GM23248 (cell line): ENCODE measurements at regions not wholly inside any gene's neighbourhood (a gene's known extent, or its start where the extent isn't known, plus 50 kb on each side); places are given as distances from the start of the nearest gene placed in this dataset.

Experiments used
- DNase-seq: peaks from one replicate; pipeline ENCODE4 v3.0.0-alpha.2; 2015
- H2AFZ ChIP-seq: fragments of 200-600 bp; sonication (generic); 2 replicates; pipeline ENCODE4 v1.6.1; 2016; ENCODE audit warnings: antibody characterized with exemption
- H3F3A ChIP-seq: fragments of 200-600 bp; sonication (generic); 2 replicates; pipeline ENCODE4 v1.6.1; 2016; ENCODE audit warnings: mild to moderate bottlenecking, antibody characterized with exemption, mixed run types; ENCODE audit not compliant: insufficient read depth
- H3K27ac ChIP-seq: fragments of 200-600 bp; sonication (generic); 2 replicates; pipeline ENCODE4 v1.5.1; 2016; ENCODE audit warnings: mild to moderate bottlenecking
- H3K27me3 ChIP-seq: fragments of 200-600 bp; sonication (generic); replicated peaks from 2 replicates; pipeline ENCODE4 v1.6.1; 2016; ENCODE audit warnings: mild to moderate bottlenecking; ENCODE audit not compliant: insufficient read depth
- H3K36me3 ChIP-seq: fragments of 200-600 bp; sonication (generic); 2 replicates; pipeline ENCODE4 v1.6.1; 2016; ENCODE audit warnings: low read depth, mild to moderate bottlenecking
- H3K4me1 ChIP-seq: fragments of 200-600 bp; sonication (generic); 2 replicates; pipeline ENCODE4 v1.6.1; 2016; ENCODE audit warnings: mild to moderate bottlenecking; ENCODE audit not compliant: insufficient read depth
- H3K4me2 ChIP-seq: fragments of 200-600 bp; sonication (generic); one replicate; pipeline ENCODE4 v1.6.1; 2016; ENCODE audit warnings: mild to moderate bottlenecking; ENCODE audit not compliant: unreplicated experiment
- H3K4me3 ChIP-seq: fragments of 200-600 bp; sonication (generic); 2 replicates; pipeline ENCODE4 v1.5.1; 2016; ENCODE audit warnings: mild to moderate bottlenecking
- H3K79me2 ChIP-seq: fragments of 200-600 bp; sonication (generic); 2 replicates; pipeline ENCODE4 v1.6.1; 2016; ENCODE audit warnings: mild to moderate bottlenecking; ENCODE audit not compliant: insufficient read depth
- H3K9ac ChIP-seq: fragments of 200-600 bp; sonication (generic); 2 replicates; pipeline ENCODE4 v1.6.1; 2016; ENCODE audit warnings: mild to moderate bottlenecking
- H3K9me2 ChIP-seq: fragments of 200-600 bp; sonication (generic); 2 replicates; pipeline ENCODE4 v1.6.1; 2016; ENCODE audit warnings: mixed run types, mild to moderate bottlenecking, moderate library complexity; ENCODE audit not compliant: insufficient read depth
- H3K9me3 ChIP-seq: fragments of 200-600 bp; sonication (generic); one replicate; pipeline ENCODE4 v1.6.1; 2017; ENCODE audit warnings: low read depth
- H4K20me1 ChIP-seq: fragments of 200-600 bp; sonication (generic); 2 replicates; pipeline ENCODE4 v1.6.0; 2016; ENCODE audit not compliant: insufficient read depth
- EZH2 ChIP-seq: fragments of 200-600 bp; sonication (generic); IDR thresholded peaks from 2 replicates; pipeline ENCODE4 v1.6.1; 2018; ENCODE audit warnings: antibody characterized with exemption, mild to moderate bottlenecking; ENCODE audit not compliant: insufficient read depth, poor library complexity, severe bottlenecking
- EZH2phosphoT487 ChIP-seq: fragments of 200-600 bp; sonication (generic); IDR thresholded peaks from 2 replicates; pipeline ENCODE4 v1.6.1; 2018; ENCODE audit warnings: antibody characterized with exemption, moderate library complexity, mild to moderate bottlenecking, low read depth; ENCODE audit not compliant: insufficient read depth
- WGBS, 2 experiments: methylation state at CpG; one replicate each; pipeline ENCODE4 v1.1.6; 2015 to 2017; ENCODE audit warnings: low lambda C conversion rate in 2 of 2, low coverage in 1 of 2; ENCODE audit errors: missing lambda C conversion rate in 2 of 2; 5-methylcytosine and 5-hydroxymethylcytosine counted together
- in situ Hi-C: fragments of 300-500 bp; cut with MboI; formaldehyde crosslinking; loops from 2 replicates; pipeline ENCODE4 v1.15.0; 2020

DNA sequence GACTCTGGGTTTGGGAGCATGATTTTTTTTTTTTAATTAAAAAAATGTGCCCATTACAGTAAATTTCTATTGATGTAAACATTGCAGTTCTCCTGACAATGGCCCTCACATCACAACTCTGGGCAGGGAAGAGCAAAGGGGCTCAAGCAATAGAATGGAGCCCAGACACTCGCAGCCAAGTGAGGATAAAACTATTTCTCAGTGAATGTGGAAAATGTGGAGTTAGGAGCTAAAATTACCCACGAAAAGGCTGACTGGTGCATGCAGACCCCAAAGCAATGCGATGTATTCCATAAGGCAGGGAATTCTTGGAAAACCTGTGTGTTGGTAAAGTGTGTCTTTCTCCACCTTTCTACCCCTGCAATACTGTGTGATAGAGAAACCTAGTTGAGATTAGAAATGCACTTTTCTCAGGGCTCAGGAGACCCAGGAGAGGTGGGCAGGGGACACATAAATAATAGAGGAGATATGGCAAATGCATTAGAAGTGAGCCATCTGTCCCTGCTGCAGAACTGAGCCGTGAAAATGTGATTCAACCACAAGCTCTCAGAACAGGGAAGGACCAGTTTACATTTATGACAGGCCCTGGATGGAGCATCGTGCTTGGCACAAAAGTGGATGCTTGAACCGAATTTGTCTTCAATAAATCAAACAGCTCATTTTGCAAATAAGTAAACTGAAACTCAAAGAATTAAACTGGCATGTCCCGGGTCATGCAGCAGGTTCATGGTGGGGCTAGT lies 100.1 kb downstream of the MYCN start:
- DNase-seq: no peak
- Histone ChIP-seq H3K79me2 (no peaks in the 10 kb centered on the region), H3K9ac (no peak overlapping the region), H3K9me2 (no peaks in the 10 kb centered on the region), H3K27ac (no peak overlapping the region), H3K4me3 (no peak overlapping the region), H3K4me2 (no peak overlapping the region), H3K4me1 (no peaks in the 10 kb centered on the region), H3K9me3 (no peaks in the 10 kb centered on the region), H3K27me3 (no peaks in the 10 kb centered on the region), H2AFZ (no peak overlapping the region), H3K36me3 (no peaks in the 10 kb centered on the region), H4K20me1 (no peaks in the 10 kb centered on the region), H3F3A (no peaks in the 10 kb centered on the region)
- in situ Hi-C loops: no loop called here
- WGBS, 2 experiments: 13% methylated on average over 7 of the region's 7 CpGs
- TF ChIP-seq EZH2 (no peak), EZH2phosphoT487 (no peak)

DNA sequence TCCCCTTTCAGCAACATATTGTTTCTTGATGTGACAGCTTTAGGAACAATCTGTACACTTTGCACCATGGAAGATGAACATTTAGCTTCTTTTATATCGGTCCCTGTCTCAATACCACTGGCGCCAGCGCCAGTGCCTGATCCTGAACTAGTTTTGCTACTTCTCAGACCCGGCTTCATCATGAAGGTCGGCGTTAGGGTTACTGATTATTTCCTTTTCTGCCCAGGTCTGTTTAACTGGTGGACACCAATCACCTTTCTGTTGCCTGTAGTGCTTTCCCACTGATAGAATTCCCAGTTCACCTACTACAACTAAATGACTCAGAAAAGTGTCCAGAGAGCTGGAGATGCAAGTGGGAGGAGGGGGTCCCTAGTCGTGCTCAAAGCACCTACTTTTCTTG lies 99.5 kb downstream of the MYCN start:
- Histone ChIP-seq H3F3A (no peaks in the 10 kb centered on the region), H3K4me2 (no peak overlapping the region), H3K27me3 (no peaks in the 10 kb centered on the region), H2AFZ (no peak overlapping the region), H3K9me2 (no peaks in the 10 kb centered on the region), H3K79me2 (no peaks in the 10 kb centered on the region), H3K9ac (no peak overlapping the region), H4K20me1 (no peaks in the 10 kb centered on the region), H3K9me3 (no peaks in the 10 kb centered on the region), H3K36me3 (no peaks in the 10 kb centered on the region), H3K4me3 (no peak overlapping the region), H3K27ac (no peak overlapping the region), H3K4me1 (no peaks in the 10 kb centered on the region)
- WGBS, 2 experiments: 25 to 35% methylated on average over 7 of the region's 7 CpGs
- DNase-seq: no peak
- in situ Hi-C loops: no loop called here
- TF ChIP-seq EZH2phosphoT487 (no peak), EZH2 (no peak)

- in situ Hi-C loops: no loop called here
- no peak overlapping the region for H3K4me2 ChIP-seq
- no peaks in the 10 kb centered on the region for H4K20me1 ChIP-seq
- no peaks in the 10 kb centered on the region for H3K36me3 ChIP-seq
- H3K79me2 ChIP-seq: no peaks in the 10 kb centered on the region
- no peak overlapping the region for H3K27ac ChIP-seq
- H3K9me3 ChIP-seq: no peaks in the 10 kb centered on the region
- no peaks in the 10 kb centered on the region for H3K27me3 ChIP-seq
- H2AFZ ChIP-seq: no peak overlapping the region
- no peak overlapping the region for H3K9ac ChIP-seq
- H3K9me2 ChIP-seq: no peaks in the 10 kb centered on the region
- H3K4me3 ChIP-seq: no peak overlapping the region
- WGBS, 2 experiments: 18 to 23% methylated on average over 1 of the region's 1 CpG
- H3F3A ChIP-seq: no peaks in the 10 kb centered on the region
- DNase-seq: no peak
- H3K4me1 ChIP-seq: no peaks in the 10 kb centered on the region
- TF ChIP-seq EZH2phosphoT487: no peak
- TF ChIP-seq EZH2: no peak
Measured at GRCh38 chr2:16039055-16039454, 98.7 kb downstream of the MYCN start.

DNA sequence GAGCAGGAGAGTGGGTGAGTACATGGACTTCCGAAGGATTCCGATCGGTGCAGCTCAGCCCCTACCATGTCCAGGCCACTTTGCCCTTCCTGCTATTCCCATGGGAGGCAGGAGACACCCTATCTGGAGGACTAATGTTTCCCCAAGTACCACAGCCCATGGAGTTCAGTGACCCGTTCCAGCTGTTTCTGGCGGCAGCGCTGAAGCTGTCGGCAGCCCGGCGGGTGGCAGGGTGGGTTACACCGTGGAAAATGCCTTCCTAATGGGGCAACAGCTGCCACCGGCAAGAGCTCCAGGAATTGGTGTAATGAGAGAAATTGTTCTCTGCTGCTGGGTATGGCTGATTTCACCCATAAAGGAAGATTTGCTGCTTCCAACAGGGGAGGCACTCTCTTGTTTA lies 98.3 kb downstream of the MYCN start:
- H3K27me3 ChIP-seq: no peaks in the 10 kb centered on the region
- no peak overlapping the region for H2AFZ ChIP-seq
- H3K4me3 ChIP-seq: no peak overlapping the region
- no peak for DNase-seq
- H3F3A ChIP-seq: no peaks in the 10 kb centered on the region
- H3K9ac ChIP-seq: no peak overlapping the region
- whole genome bisulfite sequencing, 2 experiments: 59 to 66% methylated on average over 11 of the region's 11 CpGs
- H3K9me2 ChIP-seq: no peaks in the 10 kb centered on the region
- H3K4me2 ChIP-seq: no peak overlapping the region
- H3K27ac ChIP-seq: no peak overlapping the region
- no peak for TF ChIP-seq EZH2phosphoT487
- no peak for TF ChIP-seq EZH2
- no peaks in the 10 kb centered on the region for H4K20me1 ChIP-seq
- no peaks in the 10 kb centered on the region for H3K9me3 ChIP-seq
- no peaks in the 10 kb centered on the region for H3K4me1 ChIP-seq
- no peaks in the 10 kb centered on the region for H3K79me2 ChIP-seq
- in situ Hi-C loops: no loop called here
- no peaks in the 10 kb centered on the region for H3K36me3 ChIP-seq
